GM13976 (cell line): ENCODE measurements at regions not wholly inside any gene's neighbourhood (a gene's known extent, or its start where the extent isn't known, plus 50 kb on each side); places are given as distances from the start of the nearest gene placed in this dataset.

Experiments
- DNase-seq: peaks from one replicate; pipeline ENCODE4 v3.0.0; 2012; ENCODE audit warnings: low spot score
- CTCF ChIP-seq: IDR thresholded peaks from 2 replicates; pipeline ENCODE4 v1.5.1; 2012; ENCODE audit warnings: borderline replicate concordance, mild to moderate bottlenecking; ENCODE audit not compliant: insufficient read depth; ENCODE audit errors: extremely low read depth, missing control alignments, control extremely low read depth
- in situ Hi-C: fragments of 300-500 bp; cut with MboI; formaldehyde crosslinking; loops from one replicate; pipeline ENCODE4 v1.12.0; 2022; ENCODE audit warnings: low sequenced_read_pairs, mixed read lengths, inconsistent platforms; ENCODE audit not compliant: unreplicated experiment

GRCh38 chr18:26736301-26736700, 129.2 kb downstream of the AQP4 start:
- no peak for TF ChIP-seq CTCF
- no peak for DNase-seq
- in situ Hi-C loops: no loop called here

- in situ Hi-C loops: no loop called here
- DNase-seq: no peak
- TF ChIP-seq CTCF: no peak
These were observed 130.7 kb downstream of the AQP4 start for GRCh38 chr18:26734760-26735159.

GRCh38 chr18:26729449-26729848, 136.1 kb downstream of the AQP4 start:
- in situ Hi-C loops: no loop called here
- TF ChIP-seq CTCF: no peak

GRCh38 chr18:26729008-26729407, 136.5 kb downstream of the AQP4 start:
- no peak for TF ChIP-seq CTCF
- in situ Hi-C loops: no loop called here
- no peak for DNase-seq

More at GRCh38 chr18:26729449-26729848, 136.1 kb downstream of the AQP4 start:
- DNase-seq: no peak

GRCh38 chr18:26723981-26724380, 141.5 kb downstream of the AQP4 start:
- no peak for DNase-seq
- in situ Hi-C loops: no loop called here
- TF ChIP-seq CTCF: no peak

GRCh38 chr18:26722565-26722931, 143.0 kb downstream of the AQP4 start:
- TF ChIP-seq CTCF: no peak
- no peak for DNase-seq
- in situ Hi-C loops: no loop called here
